ENCODE measurements at regions not wholly inside any gene's neighbourhood (a gene's known extent, or its start where the extent isn't known, plus 50 kb on each side); places are given as distances from the start of the nearest gene placed in this dataset.

- DNase-seq = no peak
- Histone ChIP-seq H3K9ac (ENCODE audit: low read depth, low read length) (no peak overlapping the region), H3K4me1 (ENCODE audit: insufficient read depth, low read length) (no peaks in the 10 kb centered on the region), H3K27ac (ENCODE audit: low read length) (no peak overlapping the region), H3K79me2 (ENCODE audit: insufficient read depth, low read length) (no peaks in the 10 kb centered on the region), H2AFZ (ENCODE audit: low read depth, low read length) (no peak overlapping the region), H3K4me3 (ENCODE audit: low read depth in 1 of 2, low read length in 2 of 2) (no peak overlapping the region), H3K27me3 (ENCODE audit: insufficient read depth, low read length, poor library complexity) (no peaks in the 10 kb centered on the region), H3K36me3 (ENCODE audit: insufficient read depth, low read length) (no peaks in the 10 kb centered on the region), H4K20me1 (ENCODE audit: insufficient read depth, low read length) (no peaks in the 10 kb centered on the region), H3K9me3 (ENCODE audit: insufficient read depth, low read length, severe bottlenecking) (no peaks in the 10 kb centered on the region), H3K4me2 (ENCODE audit: insufficient read depth, low read length) (no peak overlapping the region)
- no peak for ATAC-seq (ENCODE audit: insufficient read depth, low read depth)
- TF ChIP-seq CTCF (IDR thresholded peaks at IDR 0.05; ENCODE audit: borderline replicate concordance, extremely low read depth, low read length, poor library complexity, severe bottlenecking) (no peak), EZH2 (IDR thresholded peaks at IDR 0.05; ENCODE audit: borderline replicate concordance, low read depth, low read length, severe bottlenecking) (no peak)
Measured at GRCh38 chr2:78407960-78408794, 617.3 kb upstream of the REG3G start.

GRCh38 chr2:78408795-78409118 lies 616.7 kb upstream of the REG3G start:
- no peak for DNase-seq
- Histone ChIP-seq H2AFZ (ENCODE audit: low read depth, low read length) (no peak overlapping the region), H3K4me2 (ENCODE audit: insufficient read depth, low read length) (no peak overlapping the region)

GRCh38 chr2:78411303-78411702 lies 614.2 kb upstream of the REG3G start:
- no peak overlapping the region for H3K4me3 ChIP-seq (ENCODE audit: low read depth in 1 of 2, low read length in 2 of 2)
- H3K9ac ChIP-seq (ENCODE audit: low read depth, low read length) = no peak overlapping the region
- no peak overlapping the region for H3K4me2 ChIP-seq (ENCODE audit: insufficient read depth, low read length)
- no peaks in the 10 kb centered on the region for H3K9me3 ChIP-seq (ENCODE audit: insufficient read depth, low read length, severe bottlenecking)
- H4K20me1 ChIP-seq (ENCODE audit: insufficient read depth, low read length) = no peaks in the 10 kb centered on the region
- no peaks in the 10 kb centered on the region for H3K4me1 ChIP-seq (ENCODE audit: insufficient read depth, low read length)
- H3K27me3 ChIP-seq (ENCODE audit: insufficient read depth, low read length, poor library complexity) = no peaks in the 10 kb centered on the region
- TF ChIP-seq EZH2 (IDR thresholded peaks at IDR 0.05; ENCODE audit: borderline replicate concordance, low read depth, low read length, severe bottlenecking) (no peak), CTCF (IDR thresholded peaks at IDR 0.05; ENCODE audit: borderline replicate concordance, extremely low read depth, low read length, poor library complexity, severe bottlenecking) (no peak)
- no peak overlapping the region for H2AFZ ChIP-seq (ENCODE audit: low read depth, low read length)
- H3K36me3 ChIP-seq (ENCODE audit: insufficient read depth, low read length) = no peaks in the 10 kb centered on the region
- H3K79me2 ChIP-seq (ENCODE audit: insufficient read depth, low read length) = no peaks in the 10 kb centered on the region
- DNase-seq (no peak), ATAC-seq (ENCODE audit: insufficient read depth, low read depth) (no peak)
- H3K27ac ChIP-seq (ENCODE audit: low read length) = no peak overlapping the region

More at GRCh38 chr2:78408795-78409118, 616.7 kb upstream of the REG3G start:
- no peak for TF ChIP-seq CTCF (IDR thresholded peaks at IDR 0.05; ENCODE audit: borderline replicate concordance, extremely low read depth, low read length, poor library complexity, severe bottlenecking)
- TF ChIP-seq EZH2 (IDR thresholded peaks at IDR 0.05; ENCODE audit: borderline replicate concordance, low read depth, low read length, severe bottlenecking) = no peak
- H3K4me3 ChIP-seq (ENCODE audit: low read depth in 1 of 2, low read length in 2 of 2) = no peak overlapping the region
- H3K9me3 ChIP-seq (ENCODE audit: insufficient read depth, low read length, severe bottlenecking) = no peaks in the 10 kb centered on the region
- no peaks in the 10 kb centered on the region for H3K79me2 ChIP-seq (ENCODE audit: insufficient read depth, low read length)
- H3K36me3 ChIP-seq (ENCODE audit: insufficient read depth, low read length) = no peaks in the 10 kb centered on the region
- H4K20me1 ChIP-seq (ENCODE audit: insufficient read depth, low read length) = no peaks in the 10 kb centered on the region
- H3K4me1 ChIP-seq (ENCODE audit: insufficient read depth, low read length) = no peaks in the 10 kb centered on the region
- H3K27ac ChIP-seq (ENCODE audit: low read length) = no peak overlapping the region
- H3K9ac ChIP-seq (ENCODE audit: low read depth, low read length) = no peak overlapping the region
- H3K27me3 ChIP-seq (ENCODE audit: insufficient read depth, low read length, poor library complexity) = no peaks in the 10 kb centered on the region
- no peak for ATAC-seq (ENCODE audit: insufficient read depth, low read depth)

Measured in DND-41 (cell line).